Coronary artery (tissue), 2 donors: ENCODE measurements at regions not wholly inside any gene's neighbourhood (a gene's known extent, or its start where the extent isn't known, plus 50 kb on each side); places are given as distances from the start of the nearest gene placed in this dataset.

Experiments used
- DNase-seq: peaks from one replicate; pipeline ENCODE4 v3.0.0-alpha.2; 2017; ENCODE audit warnings: low spot score
- H3K27ac ChIP-seq, 2 donors: fragments of 200-600 bp; sonication (generic); one replicate each; pipeline ENCODE4 v1.5.1; 2016 to 2019
- H3K4me3 ChIP-seq: fragments of 200-600 bp; sonication (generic); 2 replicates; pipeline ENCODE4 v1.5.1; 2016; ENCODE audit warnings: mild to moderate bottlenecking, moderate library complexity
- TF ChIP-seq, protein P1 (sequence below): fragments of 200-600 bp; sonication (generic); IDR thresholded peaks from one replicate; pipeline ENCODE4 v1.5.1; 2019; ENCODE audit warnings: antibody characterized with exemption

DNA sequence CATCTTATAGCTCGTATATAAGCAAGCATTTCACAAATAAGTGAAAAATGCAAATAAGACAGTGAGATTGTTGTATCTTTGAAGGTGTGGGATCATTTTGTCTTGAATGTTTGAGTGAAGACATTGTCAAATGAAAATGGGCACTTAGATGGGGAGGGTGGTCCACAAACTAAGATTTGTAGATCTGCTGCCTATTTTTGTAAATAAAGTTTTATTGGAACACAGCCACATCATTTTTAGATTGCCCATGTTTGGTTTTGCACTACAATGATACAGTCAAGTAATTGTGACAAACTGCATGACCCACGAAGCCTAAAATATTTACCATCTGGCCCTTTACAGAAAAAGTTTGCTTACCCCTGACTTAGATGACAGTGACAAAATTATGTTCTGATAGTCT lies 156.7 kb downstream of the PAH start:
- no peak for DNase-seq
- Histone ChIP-seq H3K4me3 (no peak overlapping the region), H3K27ac (no peak overlapping the region)
- TF ChIP-seq, protein P1, sequence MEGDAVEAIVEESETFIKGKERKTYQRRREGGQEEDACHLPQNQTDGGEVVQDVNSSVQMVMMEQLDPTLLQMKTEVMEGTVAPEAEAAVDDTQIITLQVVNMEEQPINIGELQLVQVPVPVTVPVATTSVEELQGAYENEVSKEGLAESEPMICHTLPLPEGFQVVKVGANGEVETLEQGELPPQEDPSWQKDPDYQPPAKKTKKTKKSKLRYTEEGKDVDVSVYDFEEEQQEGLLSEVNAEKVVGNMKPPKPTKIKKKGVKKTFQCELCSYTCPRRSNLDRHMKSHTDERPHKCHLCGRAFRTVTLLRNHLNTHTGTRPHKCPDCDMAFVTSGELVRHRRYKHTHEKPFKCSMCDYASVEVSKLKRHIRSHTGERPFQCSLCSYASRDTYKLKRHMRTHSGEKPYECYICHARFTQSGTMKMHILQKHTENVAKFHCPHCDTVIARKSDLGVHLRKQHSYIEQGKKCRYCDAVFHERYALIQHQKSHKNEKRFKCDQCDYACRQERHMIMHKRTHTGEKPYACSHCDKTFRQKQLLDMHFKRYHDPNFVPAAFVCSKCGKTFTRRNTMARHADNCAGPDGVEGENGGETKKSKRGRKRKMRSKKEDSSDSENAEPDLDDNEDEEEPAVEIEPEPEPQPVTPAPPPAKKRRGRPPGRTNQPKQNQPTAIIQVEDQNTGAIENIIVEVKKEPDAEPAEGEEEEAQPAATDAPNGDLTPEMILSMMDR = no peak

GRCh38 chr12:102759466-102759865 lies 157.6 kb downstream of the PAH start:
- DNase-seq = no peak
- TF ChIP-seq, protein P1 = no peak
- Histone ChIP-seq H3K4me3 (no peak overlapping the region), H3K27ac (peak overlapping the region in 1 of 2 donors; percentile 9)

- Histone ChIP-seq H3K27ac (peak overlapping the region in 1 of 2 donors; percentile 78), H3K4me3 (no peak overlapping the region)
- DNase-seq = no peak
- TF ChIP-seq, protein P1 = no peak
These were observed 159.2 kb downstream of the PAH start for GRCh38 chr12:102757882-102758226.

DNA sequence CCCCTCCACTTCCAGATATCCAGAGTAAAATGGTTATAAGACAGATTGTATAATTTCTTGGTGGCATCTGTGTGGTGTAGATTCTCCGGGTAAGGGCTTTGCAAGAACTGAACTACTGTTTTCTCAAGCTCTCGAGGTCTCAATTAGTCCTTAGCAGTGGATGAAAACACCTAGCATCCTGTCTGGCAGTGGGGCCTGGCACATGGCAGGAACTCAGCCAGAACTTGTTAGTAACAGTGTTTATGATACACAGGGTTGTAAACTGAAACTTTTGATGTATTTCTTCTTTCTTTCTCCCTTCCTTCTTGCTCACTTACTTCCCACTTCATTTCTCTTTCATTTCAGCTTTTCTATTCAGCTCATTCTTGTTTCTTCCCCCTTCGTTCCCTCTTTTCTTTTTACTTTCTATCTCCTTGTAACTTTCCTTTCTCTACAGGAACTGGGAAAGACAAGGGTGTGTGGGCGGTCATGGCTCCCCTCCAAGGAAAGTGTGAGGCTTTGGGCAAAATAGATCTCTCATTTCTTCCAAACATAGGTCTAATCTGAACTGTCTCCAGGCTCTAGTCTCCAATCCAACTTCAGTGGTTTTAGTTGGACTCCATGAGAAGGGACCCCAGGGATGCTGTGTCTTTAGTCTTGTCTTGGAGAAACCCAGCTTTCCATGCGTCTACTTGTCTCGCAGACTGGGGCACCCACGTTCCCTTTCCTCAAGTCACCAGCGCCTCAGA lies 159.7 kb downstream of the PAH start:
- no peak overlapping the region for H3K4me3 ChIP-seq
- TF ChIP-seq, protein P1 = no peak
- peak overlapping the region in 1 of 2 donors; percentile 78 for H3K27ac ChIP-seq
- no peak for DNase-seq

- H3K4me3 ChIP-seq = no peak overlapping the region
- no peak for DNase-seq
- TF ChIP-seq, protein P1 = no peak
- H3K27ac ChIP-seq = peak overlapping the region in 1 of 2 donors; percentile 78
These were observed 160.5 kb downstream of the PAH start for GRCh38 chr12:102756530-102756929.

DNA sequence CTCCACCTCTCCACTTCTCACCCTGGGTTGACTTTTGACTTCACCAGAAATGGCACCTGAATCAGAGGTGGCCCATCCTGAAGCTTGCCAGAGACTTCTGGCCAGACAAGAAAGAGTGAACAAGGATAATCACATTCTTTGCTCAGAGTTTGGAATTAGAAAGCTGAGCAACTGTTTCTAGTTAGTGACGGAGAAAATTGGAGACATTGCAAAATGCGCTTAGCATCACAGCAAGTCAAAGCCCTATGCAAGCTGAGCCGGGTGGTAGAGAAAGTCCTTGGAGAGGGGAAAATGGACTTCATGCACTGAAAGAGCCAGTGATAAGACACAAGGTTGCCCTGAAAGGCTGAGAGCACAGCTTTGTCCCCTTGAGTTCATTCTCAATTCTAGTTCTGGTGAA lies 161.8 kb downstream of the PAH start:
- no peak overlapping the region for H3K4me3 ChIP-seq
- no peak for DNase-seq
- TF ChIP-seq, protein P1 = no peak
- peak overlapping the region in 1 of 2 donors; percentile 78 for H3K27ac ChIP-seq

- Histone ChIP-seq H3K27ac (peak overlapping the region in 1 of 2 donors; percentile 63), H3K4me3 (no peak overlapping the region)
- TF ChIP-seq, protein P1 = no peak
- DNase-seq = no peak
These were observed 163.2 kb downstream of the PAH start for GRCh38 chr12:102753802-102754201.
